MCF 10A (cell line): ENCODE measurements at regions not wholly inside any gene's neighbourhood (a gene's known extent, or its start where the extent isn't known, plus 50 kb on each side); places are given as distances from the start of the nearest gene placed in this dataset.

Source experiments
- BruUV-seq: library from RNA; stranded (reverse); fragments of 400-500 nt; replicated peaks from 2 replicates; lab custom pipeline; 2021; lab: Mats Ljungman, UMichigan
- CTCF ChIA-PET: fragments of 300-600 bp; sonication (Branson Sonifier 250); formaldehyde crosslinking; extraction: SDS; loops from one replicate; lab custom pipeline; 2021; ENCODE audit warnings: antibody characterized with exemption, inconsistent platforms; lab: Yijun Ruan, JAX
- POLR2A ChIA-PET: fragments of 300-600, 350-650 bp; sonication (Branson Sonifier 250); formaldehyde crosslinking; extraction: SDS; loops from one replicate; lab custom pipeline; 2020; ENCODE audit warnings: antibody characterized with exemption, inconsistent platforms; lab: Yijun Ruan, JAX
- DNase-seq: peaks from one replicate; pipeline ENCODE4 v3.0.0-alpha.2; 2018; ENCODE audit not compliant: unreplicated experiment
- H3K27ac Mint-ChIP-seq: one replicate; pipeline ENCODE4 v1.8.0; 2022; ENCODE audit warnings: mild to moderate bottlenecking, low read depth, mixed read lengths; ENCODE audit not compliant: unreplicated experiment
- H3K27me3 Mint-ChIP-seq: one replicate; pipeline ENCODE4 v1.8.0; 2022; ENCODE audit warnings: mixed read lengths; ENCODE audit not compliant: insufficient read depth, unreplicated experiment
- H3K36me3 Mint-ChIP-seq: one replicate; pipeline ENCODE4 v1.8.0; 2022; ENCODE audit warnings: mild to moderate bottlenecking, moderate library complexity, mixed read lengths; ENCODE audit not compliant: insufficient read depth, unreplicated experiment
- H3K4me1 Mint-ChIP-seq: one replicate; pipeline ENCODE4 v1.8.0; 2022; ENCODE audit warnings: mixed read lengths; ENCODE audit not compliant: insufficient read depth, unreplicated experiment
- H3K4me3 Mint-ChIP-seq: one replicate; pipeline ENCODE4 v1.8.0; 2022; ENCODE audit warnings: mild to moderate bottlenecking, moderate library complexity, mixed read lengths; ENCODE audit not compliant: unreplicated experiment
- H3K9me3 Mint-ChIP-seq: one replicate; pipeline ENCODE4 v1.8.0; 2022; ENCODE audit warnings: mixed read lengths; ENCODE audit not compliant: unreplicated experiment
- intact Hi-C: fragments of 100-400 bp; cut with micrococcal nuclease; formaldehyde crosslinking; loops from 2 replicates; pipeline ENCODE4 v1.14.1; 2022
- TF ChIP-seq, protein P1 (sequence below): fragments of 200-600 bp; IDR thresholded peaks from one replicate; pipeline ENCODE4 v1.8.0; 2022; ENCODE audit warnings: antibody characterized with exemption, mild to moderate bottlenecking; ENCODE audit not compliant: unreplicated experiment

DNA sequence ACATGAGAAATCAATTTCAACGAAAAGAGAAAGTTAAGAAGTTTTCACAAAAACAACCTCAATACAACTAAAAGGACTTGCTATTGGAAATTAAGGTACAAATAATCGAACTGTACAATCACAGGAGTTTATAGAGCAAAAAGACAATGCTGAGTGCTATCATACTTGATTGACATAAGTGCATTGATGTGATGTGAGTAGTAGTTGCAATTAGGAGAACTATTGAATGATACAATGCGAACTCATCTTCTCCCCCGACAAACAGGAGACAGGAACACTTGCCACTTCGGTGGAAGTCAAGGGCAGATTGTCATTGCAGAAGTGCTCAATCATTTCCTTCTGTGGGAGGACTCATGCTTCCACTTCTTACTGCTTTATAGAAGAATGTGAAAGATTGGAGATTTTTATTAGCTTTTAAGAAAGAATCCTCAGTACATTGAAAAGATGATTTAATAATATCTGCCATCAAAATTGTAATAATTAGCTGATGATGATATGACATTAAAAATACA lies 276.6 kb upstream of the MPDZ start:
- intact Hi-C loops, result no loop called here
- no TSS peak for BruUV-seq
- ChIA-PET CTCF (interaction anchor here (0.6 to 1.1 kb wide), 2 partner anchors 74 to 898 kb away, joined by 3 to 8 read pairs; no protein-coding TSS in a partner anchor), POLR2A (interaction anchor here (0.7 kb wide), 2 partner anchors 11 to 12 kb away, joined by 3 read pairs; no protein-coding TSS in a partner anchor)
- TF ChIP-seq, protein P1, sequence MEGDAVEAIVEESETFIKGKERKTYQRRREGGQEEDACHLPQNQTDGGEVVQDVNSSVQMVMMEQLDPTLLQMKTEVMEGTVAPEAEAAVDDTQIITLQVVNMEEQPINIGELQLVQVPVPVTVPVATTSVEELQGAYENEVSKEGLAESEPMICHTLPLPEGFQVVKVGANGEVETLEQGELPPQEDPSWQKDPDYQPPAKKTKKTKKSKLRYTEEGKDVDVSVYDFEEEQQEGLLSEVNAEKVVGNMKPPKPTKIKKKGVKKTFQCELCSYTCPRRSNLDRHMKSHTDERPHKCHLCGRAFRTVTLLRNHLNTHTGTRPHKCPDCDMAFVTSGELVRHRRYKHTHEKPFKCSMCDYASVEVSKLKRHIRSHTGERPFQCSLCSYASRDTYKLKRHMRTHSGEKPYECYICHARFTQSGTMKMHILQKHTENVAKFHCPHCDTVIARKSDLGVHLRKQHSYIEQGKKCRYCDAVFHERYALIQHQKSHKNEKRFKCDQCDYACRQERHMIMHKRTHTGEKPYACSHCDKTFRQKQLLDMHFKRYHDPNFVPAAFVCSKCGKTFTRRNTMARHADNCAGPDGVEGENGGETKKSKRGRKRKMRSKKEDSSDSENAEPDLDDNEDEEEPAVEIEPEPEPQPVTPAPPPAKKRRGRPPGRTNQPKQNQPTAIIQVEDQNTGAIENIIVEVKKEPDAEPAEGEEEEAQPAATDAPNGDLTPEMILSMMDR, result no peak
- H3K36me3 Mint-ChIP-seq, result no peaks in the 10 kb centered on the region
- peaks cover 6% of the 10 kb centered on the region for H3K9me3 Mint-ChIP-seq
- no peak overlapping the region for H3K27ac Mint-ChIP-seq
- no peaks in the 10 kb centered on the region for H3K27me3 Mint-ChIP-seq
- H3K4me1 Mint-ChIP-seq, result no peaks in the 10 kb centered on the region
- H3K4me3 Mint-ChIP-seq, result no peak overlapping the region
- no peak for DNase-seq

DNA sequence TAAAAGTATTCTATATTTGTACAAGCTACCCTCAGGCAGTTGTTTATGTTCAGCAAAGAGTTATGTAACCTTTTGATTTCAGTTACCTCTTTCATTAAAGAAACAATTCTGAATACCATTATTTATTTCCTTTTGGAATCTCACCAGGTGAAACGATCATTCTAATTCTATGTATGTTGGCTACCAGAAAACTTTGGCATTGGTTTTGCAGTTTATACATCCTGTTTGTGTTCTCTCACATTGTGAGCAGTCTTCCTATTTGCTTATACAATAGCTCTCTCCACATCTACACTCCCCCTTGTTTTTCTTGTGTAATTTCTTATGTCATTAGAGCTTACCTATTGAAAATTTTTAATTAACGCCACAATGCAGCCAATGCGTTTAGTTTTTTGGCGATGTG lies 276.0 kb upstream of the MPDZ start:
- TF ChIP-seq, protein P1, result no peak
- no peak overlapping the region for H3K27ac Mint-ChIP-seq
- intact Hi-C loops, result no loop called here
- ChIA-PET POLR2A (interaction anchor here (0.7 to 1.2 kb wide), 4 partner anchors 11 to 1579 kb away, joined by 3 read pairs; no protein-coding TSS in a partner anchor), CTCF (interaction anchor here (0.6 to 1.1 kb wide), 3 partner anchors 11 to 102 kb away, joined by 3 to 8 read pairs (median 4); no protein-coding TSS in a partner anchor)
- no peaks in the 10 kb centered on the region for H3K27me3 Mint-ChIP-seq
- no peaks in the 10 kb centered on the region for H3K36me3 Mint-ChIP-seq
- DNase-seq, result no peak
- no TSS peak for BruUV-seq
- peaks cover 8% of the 10 kb centered on the region for H3K9me3 Mint-ChIP-seq
- H3K4me3 Mint-ChIP-seq, result no peak overlapping the region
- no peaks in the 10 kb centered on the region for H3K4me1 Mint-ChIP-seq

DNA sequence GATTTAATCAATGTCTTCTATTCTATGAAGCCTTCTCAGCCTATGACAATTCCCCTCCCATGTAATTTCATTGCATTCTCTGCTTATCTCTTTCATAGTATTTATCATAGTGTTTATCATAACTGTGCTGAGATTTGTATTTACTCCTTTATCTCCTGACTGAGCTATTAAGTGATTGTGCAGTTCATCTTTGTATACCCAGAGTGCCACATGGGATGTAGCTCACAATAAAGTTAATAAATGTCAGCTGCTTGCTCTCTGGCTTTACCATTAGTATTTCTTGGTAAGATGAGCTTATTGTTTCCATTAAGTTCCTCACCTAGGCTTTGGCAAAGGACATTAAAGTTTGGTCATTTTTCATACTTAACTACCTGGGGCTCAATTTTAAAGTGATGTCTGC lies 275.1 kb upstream of the MPDZ start:
- TF ChIP-seq, protein P1, result no peak
- Mint-ChIP-seq H3K27me3 (no peaks in the 10 kb centered on the region), H3K4me1 (no peaks in the 10 kb centered on the region), H3K9me3 (peaks cover 8% of the 10 kb centered on the region), H3K27ac (no peak overlapping the region), H3K36me3 (no peaks in the 10 kb centered on the region), H3K4me3 (no peak overlapping the region)
- DNase-seq, result no peak
- POLR2A ChIA-PET, result interaction anchor here (1.0 to 1.2 kb wide), 3 partner anchors 17 to 1580 kb away, joined by 3 read pairs; no protein-coding TSS in a partner anchor
- intact Hi-C loops, result no loop called here
- CTCF ChIA-PET, result interaction anchor here (1.0 kb wide), 1 partner anchor 10 kb away, joined by 3 read pairs; no protein-coding TSS in a partner anchor
- BruUV-seq, result no TSS peak

DNA sequence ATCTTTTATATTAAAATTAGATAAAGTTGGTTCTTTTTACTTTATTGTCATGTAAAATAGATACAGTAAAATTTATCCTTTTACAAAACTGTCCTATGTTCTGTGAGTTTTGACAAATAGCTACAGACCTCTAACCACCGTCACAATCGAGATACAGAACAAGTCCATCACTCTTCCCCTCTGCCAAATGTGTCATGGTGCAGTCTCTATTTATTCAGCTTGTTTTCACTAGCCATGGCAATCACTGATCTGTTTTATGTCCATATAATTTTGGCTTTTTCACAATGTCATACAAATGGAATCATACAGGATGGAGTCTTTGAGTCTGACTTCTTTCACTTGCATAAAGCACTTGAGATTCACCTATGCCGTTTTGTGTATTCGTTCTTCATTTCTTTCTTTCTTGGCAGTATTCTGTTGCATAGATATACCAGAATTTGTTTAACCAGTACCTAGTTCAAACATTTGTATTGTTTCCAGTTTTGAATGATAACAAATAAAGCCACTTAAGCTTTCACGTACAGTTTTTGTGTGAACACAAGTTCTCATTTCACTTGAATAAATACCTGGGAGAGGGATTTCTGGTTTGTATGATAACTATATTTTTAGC lies 273.2 kb upstream of the MPDZ start:
- ChIA-PET POLR2A (no interaction called here), CTCF (interaction anchor here (0.5 to 0.6 kb wide), 2 partner anchors 116 to 1576 kb away, joined by 3 to 4 read pairs; no protein-coding TSS in a partner anchor)
- TF ChIP-seq, protein P1, result no peak
- no peak overlapping the region for H3K4me3 Mint-ChIP-seq
- H3K27ac Mint-ChIP-seq, result no peak overlapping the region
- H3K36me3 Mint-ChIP-seq, result no peaks in the 10 kb centered on the region
- no peaks in the 10 kb centered on the region for H3K4me1 Mint-ChIP-seq
- H3K27me3 Mint-ChIP-seq, result no peaks in the 10 kb centered on the region
- DNase-seq, result no peak
- intact Hi-C loops, result no loop called here
- BruUV-seq, result no TSS peak
- peaks cover 8% of the 10 kb centered on the region for H3K9me3 Mint-ChIP-seq
